NCI-H2081 (cell line): ENCODE measurements at regions not wholly inside any gene's neighbourhood (a gene's known extent, or its start where the extent isn't known, plus 50 kb on each side); places are given as distances from the start of the nearest gene placed in this dataset.

Experiments
- DNase-seq, 2 experiments: peaks; one replicate each; lab custom pipeline; 2025; lab: John Stamatoyannopoulos, UW

GRCh38 chr11:87428266-87428665 is 390.5 kb downstream of the TMEM135 start:
- DNase-seq = no peak

DNA sequence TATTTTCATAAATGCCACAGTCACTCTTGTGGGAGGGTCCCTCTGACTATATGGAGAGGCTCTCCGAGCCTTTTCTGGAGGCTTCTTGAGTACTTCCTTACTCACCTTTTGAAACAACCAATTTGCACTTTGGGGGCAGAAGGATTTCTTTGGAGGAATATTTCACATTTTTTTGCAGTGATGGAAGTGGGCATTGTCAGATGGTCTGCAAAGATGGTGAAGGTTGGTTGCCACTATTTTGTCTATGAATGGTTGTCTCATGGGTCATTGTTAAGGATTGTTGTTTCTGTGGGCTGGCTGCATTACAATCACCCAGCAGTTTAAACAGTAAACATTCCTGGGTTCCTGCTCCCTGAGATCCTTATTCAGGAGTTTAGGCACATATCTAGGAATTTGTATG is 388.2 kb downstream of the TMEM135 start:
- no peak for DNase-seq

GRCh38 chr11:87425391-87425790 is 387.7 kb downstream of the TMEM135 start:
- no peak for DNase-seq

DNA sequence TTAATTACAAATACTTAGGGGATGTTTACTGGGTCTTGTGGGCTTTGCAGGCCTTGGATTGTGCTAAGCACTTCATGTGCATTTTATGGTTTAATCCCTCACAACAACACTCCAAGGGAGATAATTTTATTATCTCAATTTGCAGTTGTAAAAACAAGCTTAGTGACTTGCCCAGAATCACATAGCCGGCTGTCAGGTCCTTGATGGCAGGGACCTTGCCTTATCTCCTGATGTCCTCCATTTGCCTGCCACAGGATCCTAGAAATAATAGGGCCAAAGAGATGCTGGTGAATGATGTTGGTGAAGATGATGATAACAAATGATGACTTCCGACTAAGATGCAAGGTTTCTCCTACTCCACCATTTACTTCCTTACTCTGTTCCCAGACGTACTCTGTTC is 385.4 kb downstream of the TMEM135 start:
- DNase-seq = no peak

DNA sequence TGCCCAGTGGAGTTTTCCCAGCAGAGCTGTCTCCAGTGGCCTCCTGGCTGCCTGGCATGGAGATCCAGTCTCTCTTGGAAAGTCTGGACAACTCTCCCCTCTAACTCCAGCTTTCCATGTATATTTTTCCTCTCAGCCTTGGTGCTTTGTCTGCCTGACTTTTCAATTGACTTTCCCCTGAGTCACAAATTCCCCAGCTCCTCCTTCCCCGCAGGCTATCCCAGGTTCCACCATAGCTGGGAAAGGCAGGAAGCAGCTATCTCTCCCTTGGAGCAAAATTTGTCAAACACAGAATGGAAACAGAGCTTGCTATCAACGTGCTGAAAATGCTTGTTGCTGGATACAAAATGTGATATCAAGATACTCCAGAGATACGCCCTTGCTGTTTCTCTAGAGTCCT is 384.8 kb downstream of the TMEM135 start:
- no peak for DNase-seq

DNA sequence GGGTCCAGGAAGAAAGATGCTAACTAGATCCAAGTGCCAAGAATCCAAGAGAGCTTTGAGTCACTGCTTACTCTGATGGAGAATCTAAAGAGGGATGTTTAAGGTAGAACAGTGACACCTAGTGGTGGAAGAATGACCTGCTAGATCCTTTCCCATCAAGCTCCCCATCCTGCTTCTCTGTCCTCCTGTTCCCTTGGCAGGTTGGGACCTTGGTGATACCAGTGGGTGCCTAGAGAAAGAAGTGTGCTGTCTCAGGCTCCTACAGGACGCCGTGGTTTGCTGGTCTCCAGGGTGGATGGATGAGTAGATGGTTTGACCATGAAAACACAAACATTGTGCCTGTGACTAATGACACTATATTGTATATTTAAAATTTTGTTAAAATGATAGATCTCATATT is 383.7 kb downstream of the TMEM135 start:
- peak; percentile 65 to 83 for DNase-seq

- DNase-seq = no peak
These were observed 380.2 kb downstream of the TMEM135 start for GRCh38 chr11:87417951-87418350.

- DNase-seq = no peak
These were observed 368.1 kb downstream of the TMEM135 start for GRCh38 chr11:87405843-87406242.

GRCh38 chr11:87405356-87405755 is 367.6 kb downstream of the TMEM135 start:
- no peak for DNase-seq

GRCh38 chr11:87401653-87402052 is 363.9 kb downstream of the TMEM135 start:
- DNase-seq = no peak

- DNase-seq = no peak
These were observed 361.6 kb downstream of the TMEM135 start for GRCh38 chr11:87399341-87399740.

GRCh38 chr11:87398931-87399330 is 361.2 kb downstream of the TMEM135 start:
- DNase-seq = no peak

DNA sequence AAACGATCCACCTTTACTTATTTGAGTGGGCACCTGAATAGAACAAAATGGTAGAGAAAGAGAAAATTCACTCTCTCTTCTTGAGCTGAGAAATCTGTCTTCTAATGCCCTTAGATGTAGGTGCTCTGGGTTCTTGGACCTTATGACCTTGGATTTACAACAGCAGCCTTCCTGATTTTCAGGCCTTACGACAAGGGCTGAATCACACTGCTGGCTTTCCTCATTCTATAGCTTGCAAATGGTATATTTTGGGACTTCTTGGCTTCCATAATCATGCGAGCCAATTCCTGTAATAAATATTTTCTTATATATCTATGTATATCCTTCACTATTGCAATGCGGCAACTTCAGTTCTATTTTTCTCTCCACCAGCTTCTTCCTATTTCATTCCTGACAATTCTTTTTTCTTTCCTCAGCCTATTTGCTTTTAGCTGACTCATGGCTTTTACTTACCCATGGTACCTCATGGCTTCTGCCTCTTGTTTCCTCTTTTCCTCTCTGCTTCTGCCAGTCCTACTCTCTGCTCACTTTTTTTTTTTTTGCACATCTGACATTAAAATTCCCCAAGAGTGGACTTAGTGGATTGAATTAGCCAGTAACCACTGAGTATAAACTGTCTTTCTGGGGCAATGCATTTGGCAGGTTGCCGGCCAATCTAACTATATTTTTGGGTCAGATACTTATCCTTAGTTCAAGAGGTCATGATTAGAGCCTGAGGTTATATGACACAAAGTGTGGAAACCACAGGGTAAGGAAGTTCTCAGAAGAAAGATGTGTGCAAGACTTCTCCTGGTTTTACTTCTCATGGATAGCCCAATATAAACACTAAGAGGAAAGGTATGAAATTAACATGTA is 359.5 kb downstream of the TMEM135 start:
- no peak for DNase-seq

- DNase-seq = no peak
These were observed 357.2 kb downstream of the TMEM135 start for GRCh38 chr11:87394924-87395323.

DNA sequence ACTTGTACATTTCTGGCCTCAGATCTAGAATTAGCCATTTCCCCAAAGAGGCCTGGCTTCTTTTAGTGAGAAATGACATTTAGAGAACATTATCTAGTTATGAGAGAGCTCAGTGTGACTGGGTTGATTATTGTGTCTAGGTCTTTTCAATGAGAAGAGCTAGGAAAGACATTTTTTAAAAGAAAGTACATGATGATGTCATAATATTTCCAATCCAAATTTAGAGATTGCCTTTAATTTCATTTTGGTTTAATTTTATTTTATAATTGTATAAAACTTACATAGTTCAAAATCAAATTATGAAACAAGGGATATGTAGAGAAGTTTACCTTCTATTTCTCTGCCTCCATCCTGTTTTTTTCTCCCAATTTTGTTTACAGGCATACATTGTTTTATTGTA is 354.9 kb downstream of the TMEM135 start:
- DNase-seq = no peak

GRCh38 chr11:87391496-87391895 is 353.8 kb downstream of the TMEM135 start:
- no peak for DNase-seq

DNA sequence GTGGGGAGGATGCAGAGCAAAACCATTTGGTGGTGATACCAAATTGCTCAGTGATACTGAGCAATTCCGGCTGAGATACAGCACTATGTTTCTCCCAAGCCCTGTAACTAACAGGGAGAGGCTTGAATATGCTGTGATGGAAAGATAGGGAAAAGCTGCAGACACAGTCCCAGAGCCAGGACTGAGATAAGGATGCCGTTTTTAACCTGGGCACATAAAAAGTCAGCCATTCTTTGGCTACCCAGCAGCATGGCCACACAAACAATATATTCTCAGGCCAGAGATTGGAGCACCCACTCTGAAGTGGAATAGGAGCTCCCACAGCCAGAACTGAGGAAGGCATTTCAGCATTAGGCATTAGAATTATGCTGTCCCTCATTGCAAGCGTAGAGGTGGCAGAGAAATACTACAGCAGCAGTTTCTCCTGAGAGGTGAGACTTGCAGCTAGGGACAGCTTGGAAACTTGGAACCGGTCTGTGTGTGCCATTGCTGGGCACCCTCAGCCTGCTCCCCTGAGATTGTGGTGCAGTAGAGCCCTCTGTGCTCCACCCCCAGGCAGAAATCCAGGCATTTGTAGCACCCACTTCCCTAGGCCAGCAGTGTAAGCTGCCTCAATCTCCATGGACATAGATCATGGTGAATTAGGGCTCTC is 346.5 kb downstream of the TMEM135 start:
- DNase-seq = no peak

DNA sequence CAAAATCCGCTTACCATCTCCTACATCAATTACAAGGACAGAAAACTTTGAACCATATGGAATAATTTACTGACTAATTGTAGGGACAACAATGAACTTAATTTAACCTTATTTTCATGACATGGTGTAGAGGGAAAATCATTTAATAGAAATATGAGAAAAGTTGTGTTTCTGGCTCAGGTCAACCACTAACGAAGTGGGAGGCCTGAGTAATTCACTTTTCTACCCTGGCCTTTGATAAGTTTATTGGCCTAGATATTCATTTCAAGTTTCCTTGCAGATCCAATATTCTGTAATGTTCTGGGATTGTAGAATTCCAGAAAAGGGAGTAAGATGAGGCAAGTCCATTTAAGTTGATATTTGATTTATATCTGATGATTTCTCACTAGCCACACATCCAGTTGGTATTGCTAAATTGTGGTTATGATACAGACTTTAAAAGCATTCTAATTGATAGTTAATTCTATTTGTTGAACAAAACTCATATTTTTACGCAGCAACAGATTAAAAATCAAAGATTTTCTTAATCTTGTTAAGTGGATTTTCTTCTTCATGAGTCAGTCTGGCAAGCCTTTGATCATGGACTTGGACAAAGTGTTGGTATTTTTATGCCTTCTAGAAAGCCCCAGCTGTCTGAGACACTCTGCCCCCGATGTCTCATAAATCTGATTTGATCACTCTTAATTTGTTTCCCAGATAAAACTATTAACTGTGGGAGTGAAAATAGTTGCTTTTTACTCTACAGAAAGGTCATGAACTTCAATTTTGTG is 336.5 kb downstream of the TMEM135 start:
- no peak for DNase-seq
